Hematopoietic multipotent progenitor cell treated with erythropoietin and hydrocortisone succinate and interleukin-3 and kit ligand, for 6 days (in vitro differentiated cells): ENCODE measurements at regions not wholly inside any gene's neighbourhood (a gene's known extent, or its start where the extent isn't known, plus 50 kb on each side); places are given as distances from the start of the nearest gene placed in this dataset.

Source experiments
- DNase-seq: peaks from one replicate; pipeline ENCODE4 v3.0.0-alpha.2; 2015

- no peak for DNase-seq
These were observed 113.0 kb upstream of the PCDH15 start for GRCh38 chr10:54914049-54914448.

GRCh38 chr10:54909165-54909564 lies 108.1 kb upstream of the PCDH15 start:
- no peak for DNase-seq

- no peak for DNase-seq
These were observed 107.0 kb upstream of the PCDH15 start for GRCh38 chr10:54908019-54908418.

- no peak for DNase-seq
These were observed 105.9 kb upstream of the PCDH15 start for GRCh38 chr10:54906940-54907339.

GRCh38 chr10:54905578-54906192 lies 104.7 kb upstream of the PCDH15 start:
- DNase-seq: no peak

GRCh38 chr10:54904833-54905232 lies 103.8 kb upstream of the PCDH15 start:
- DNase-seq: no peak

- DNase-seq: no peak
These were observed 102.7 kb upstream of the PCDH15 start for GRCh38 chr10:54903745-54904144.

GRCh38 chr10:54900584-54900983 lies 99.6 kb upstream of the PCDH15 start:
- no peak for DNase-seq

- no peak for DNase-seq
These were observed 80.0 kb upstream of the PCDH15 start for GRCh38 chr10:54880996-54881395.

- DNase-seq: no peak
These were observed 68.0 kb upstream of the PCDH15 start for GRCh38 chr10:54869022-54869421.

- DNase-seq: no peak
These were observed 65.6 kb upstream of the PCDH15 start for GRCh38 chr10:54866666-54867065.

GRCh38 chr10:54854843-54855242 lies 53.8 kb upstream of the PCDH15 start:
- no peak for DNase-seq

GRCh38 chr10:54854389-54854788 lies 53.4 kb upstream of the PCDH15 start:
- no peak for DNase-seq

GRCh38 chr10:54853883-54854282 lies 52.9 kb upstream of the PCDH15 start:
- DNase-seq: no peak
